SK-N-SH (cell line): ENCODE measurements at regions not wholly inside any gene's neighbourhood (a gene's known extent, or its start where the extent isn't known, plus 50 kb on each side); places are given as distances from the start of the nearest gene placed in this dataset.

Source experiments
- CTCF ChIP-seq: fragments of 200-600 bp; sonication (generic); IDR thresholded peaks from 2 replicates; pipeline ENCODE4 v1.6.1; 2017; ENCODE audit warnings: antibody characterized with exemption, mild to moderate bottlenecking, moderate library complexity
- EP300 ChIP-seq, 2 experiments: IDR thresholded peaks; 2 replicates each; pipeline versions ENCODE4 v1.4.0 to v1.6.1; 2012; ENCODE audit warnings: borderline replicate concordance in 1 of 2, low read depth in 1 of 2, low read length in 1 of 2
- FOSL2 ChIP-seq: IDR thresholded peaks from 2 replicates; pipeline ENCODE4 v1.4.0; 2012; ENCODE audit warnings: low read depth, mild to moderate bottlenecking, moderate library complexity, borderline replicate concordance
- JUND ChIP-seq: IDR thresholded peaks from 2 replicates; pipeline ENCODE4 v1.4.0; 2012
- MAX ChIP-seq: IDR thresholded peaks from 2 replicates; pipeline ENCODE4 v1.4.0; 2012; ENCODE audit warnings: low read depth
- MXI1 ChIP-seq: IDR thresholded peaks from 2 replicates; pipeline ENCODE4 v1.6.1; 2012; ENCODE audit warnings: mild to moderate bottlenecking, low read depth, low read length, improper control_type of control experiment
- NRF1 ChIP-seq: IDR thresholded peaks from 2 replicates; pipeline ENCODE4 v1.6.1; 2012; ENCODE audit warnings: low read depth, mild to moderate bottlenecking, low read length
- POLR2AphosphoS5 ChIP-seq: IDR thresholded peaks from 2 replicates; pipeline ENCODE4 v1.6.1; 2012; ENCODE audit warnings: low read depth, low read length
- RAD21 ChIP-seq: IDR thresholded peaks from 2 replicates; pipeline ENCODE4 v1.6.1; 2012; ENCODE audit warnings: mild to moderate bottlenecking, low read length
- RCOR1 ChIP-seq: fragments of 150-350 bp; IDR thresholded peaks from 2 replicates; pipeline ENCODE4 v1.6.1; 2017; ENCODE audit warnings: antibody characterized with exemption, low read length
- SMC3 ChIP-seq: IDR thresholded peaks from 2 replicates; pipeline ENCODE4 v1.6.1; 2012; ENCODE audit warnings: low read depth, low read length, improper control_type of control experiment
- TAF1 ChIP-seq: IDR thresholded peaks from 2 replicates; pipeline ENCODE4 v1.6.1; 2012; ENCODE audit warnings: low read depth, mild to moderate bottlenecking, low read length, moderate library complexity, borderline replicate concordance
- TCF12 ChIP-seq: IDR thresholded peaks from 2 replicates; pipeline ENCODE4 v1.4.0; 2012
- TEAD4 ChIP-seq: IDR thresholded peaks from 2 replicates; pipeline ENCODE4 v1.4.0; 2012; ENCODE audit warnings: mild to moderate bottlenecking, borderline replicate concordance; ENCODE audit not compliant: insufficient read depth

- TF ChIP-seq CTCF (no peak), POLR2AphosphoS5 (no peak), RCOR1 (no peak), SMC3 (no peak), RAD21 (no peak), TEAD4 (no peak), JUND (no peak), EP300 (IDR thresholded peaks at IDR 0.05; ENCODE audit: borderline replicate concordance in 1 of 2, low read depth in 1 of 2, low read length in 1 of 2) (no peak), FOSL2 (no peak), TAF1 (no peak), NRF1 (no peak), MAX (no peak), TCF12 (no peak), MXI1 (no peak)
These were observed 398.9 kb downstream of the KIF16B start for GRCh38 chr20:16174311-16174710.
